AG08395 (cell line): ENCODE measurements at regions not wholly inside any gene's neighbourhood (a gene's known extent, or its start where the extent isn't known, plus 50 kb on each side); places are given as distances from the start of the nearest gene placed in this dataset.
"Not testable (repeated sequence)": the region's sequence is repeated elsewhere in the genome, so short reads cannot be mapped to it uniquely, and the experiment has no call there.

Experiments used
- DNase-seq: peaks from one replicate; pipeline ENCODE4 v3.0.0; 2012; ENCODE audit warnings: mixed read lengths, low spot score

DNA sequence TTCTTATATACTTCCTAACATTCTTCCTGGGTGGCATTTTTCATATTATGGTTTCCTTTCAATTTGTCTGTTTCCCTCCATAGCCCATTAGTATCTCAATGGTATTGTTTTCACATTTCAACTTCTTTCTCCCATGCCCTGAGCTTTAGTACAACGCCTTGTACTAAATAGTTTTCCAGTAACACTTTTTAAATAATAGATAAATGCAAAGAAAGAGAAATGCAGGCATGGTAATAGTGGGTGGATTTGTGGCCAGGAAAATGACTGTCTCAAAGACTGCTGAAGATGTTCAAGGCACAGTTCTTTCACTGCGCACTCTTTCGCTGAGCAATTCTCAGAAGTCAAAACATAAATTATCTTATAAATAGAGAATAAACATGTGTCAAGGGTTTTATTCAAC is 145.1 kb downstream of the LCA5 start:
- no peak for DNase-seq

- no peak for DNase-seq
Observed at GRCh38 chr6:79391480-79391879, 145.8 kb downstream of the LCA5 start.

DNA sequence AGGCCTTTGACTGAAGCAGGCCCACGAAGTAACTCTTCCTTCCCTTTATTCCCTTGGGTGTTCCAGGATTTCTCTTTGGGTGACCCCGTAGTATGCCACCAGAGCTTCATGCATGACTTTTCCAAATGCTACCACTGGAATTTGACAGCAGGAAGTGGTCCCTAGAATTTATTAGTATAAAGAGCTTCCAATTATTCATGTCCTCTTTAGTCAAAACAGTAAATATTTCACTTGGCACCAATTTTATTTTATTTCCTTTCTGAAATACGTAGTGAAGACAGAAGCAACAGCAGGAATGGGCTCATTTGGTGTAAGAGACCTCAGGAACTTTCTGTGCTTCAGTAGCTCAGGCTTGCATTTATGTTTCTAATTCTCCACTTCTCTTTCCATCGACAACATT is 151.3 kb downstream of the LCA5 start:
- no peak for DNase-seq

GRCh38 chr6:79385333-79385732 is 150.9 kb upstream of the HMGN3 start:
- no peak for DNase-seq

GRCh38 chr6:79384845-79385244 is 150.4 kb upstream of the HMGN3 start:
- DNase-seq, result no peak

GRCh38 chr6:79378957-79379356 is 144.5 kb upstream of the HMGN3 start:
- no peak for DNase-seq

DNA sequence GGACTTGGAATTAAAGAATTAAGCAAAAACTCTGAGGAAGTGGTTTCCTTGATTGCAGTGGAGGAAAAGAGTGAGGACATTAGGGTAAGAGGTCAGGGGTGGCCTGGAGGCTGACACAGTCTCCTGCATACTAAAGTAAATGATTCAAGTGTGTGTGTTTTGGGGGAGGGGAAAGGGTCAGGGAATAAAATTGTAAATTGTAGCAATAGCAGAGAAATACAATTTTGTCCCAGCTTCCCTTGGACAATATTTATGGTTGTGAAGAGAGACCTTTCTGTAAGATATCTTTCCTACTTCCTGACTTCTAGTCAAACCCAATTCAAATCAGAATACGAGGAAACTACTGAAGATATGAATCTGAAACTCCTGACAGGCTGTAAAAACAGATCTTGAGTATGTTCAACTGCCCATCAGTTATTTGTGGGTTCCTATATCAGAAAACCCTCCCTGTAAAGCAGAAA is 143.4 kb upstream of the HMGN3 start:
- DNase-seq, result no peak

DNA sequence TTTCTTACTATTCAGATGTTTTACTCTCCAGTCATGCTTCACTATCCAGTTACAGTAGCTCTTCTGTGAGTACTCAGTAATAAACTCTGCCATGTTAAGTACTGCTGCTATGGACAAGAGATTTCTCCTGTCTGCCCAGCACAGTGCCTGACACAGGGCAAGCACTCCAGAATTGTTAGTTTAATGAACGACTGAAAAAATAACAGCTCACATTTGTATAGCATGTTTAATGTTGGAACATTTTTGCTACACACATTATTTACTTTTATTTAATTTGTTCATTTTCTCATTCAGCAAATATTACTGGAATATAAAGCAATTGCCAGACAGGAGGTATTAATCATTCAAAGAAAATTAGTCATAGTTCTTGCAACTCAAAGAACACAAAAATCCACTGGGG is 142.6 kb upstream of the HMGN3 start:
- no peak for DNase-seq

- no peak for DNase-seq
Observed at GRCh38 chr6:79375635-79376337, 141.3 kb upstream of the HMGN3 start.

DNA sequence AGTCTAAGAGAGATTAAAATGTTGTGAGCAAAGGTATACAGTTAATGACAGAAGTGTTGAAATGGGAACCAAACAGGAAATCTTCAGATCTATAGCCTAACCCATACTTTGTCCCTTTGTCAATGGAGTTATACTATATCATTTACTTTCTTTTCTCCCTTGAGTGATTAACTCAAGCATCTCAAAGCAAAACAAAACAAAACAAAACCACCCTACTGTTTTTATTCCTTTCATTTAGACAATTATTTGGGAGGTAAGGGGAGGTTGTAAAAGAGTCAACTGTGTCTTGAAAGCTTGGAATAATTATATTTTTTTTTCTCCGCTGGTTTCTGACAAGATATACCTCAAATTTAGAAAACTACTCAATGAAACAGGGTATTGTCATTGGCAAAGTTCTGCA is 139.8 kb upstream of the HMGN3 start:
- no peak for DNase-seq

- DNase-seq, result no peak
Observed at GRCh38 chr6:79373880-79374279, 139.4 kb upstream of the HMGN3 start.

- DNase-seq, result no peak
Observed at GRCh38 chr6:79373246-79373645, 138.8 kb upstream of the HMGN3 start.

- no peak for DNase-seq
Observed at GRCh38 chr6:79372757-79373156, 138.3 kb upstream of the HMGN3 start.

GRCh38 chr6:79369026-79369425 is 134.5 kb upstream of the HMGN3 start:
- no peak for DNase-seq

GRCh38 chr6:79363441-79363840 is 129.0 kb upstream of the HMGN3 start:
- not testable (repeated sequence) for DNase-seq

DNA sequence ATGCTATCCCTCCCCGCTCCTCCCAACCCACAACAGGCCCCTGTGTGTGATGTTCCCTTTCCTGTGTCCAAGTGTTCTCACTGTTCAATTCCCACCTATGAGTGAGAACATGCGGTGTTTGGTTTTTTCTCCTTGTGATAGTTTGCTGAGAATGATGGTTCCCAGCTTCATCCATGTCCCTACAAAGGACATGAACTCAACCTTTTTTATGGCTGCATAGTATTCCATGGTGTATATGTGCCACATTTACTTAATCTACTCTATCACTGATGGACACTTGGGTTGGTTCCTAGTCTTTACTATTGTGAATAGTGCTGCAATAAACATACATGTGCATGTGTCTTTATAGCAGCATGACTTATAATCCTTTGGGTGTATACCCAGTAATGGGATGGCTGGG is 126.6 kb upstream of the HMGN3 start:
- not testable (repeated sequence) for DNase-seq

DNA sequence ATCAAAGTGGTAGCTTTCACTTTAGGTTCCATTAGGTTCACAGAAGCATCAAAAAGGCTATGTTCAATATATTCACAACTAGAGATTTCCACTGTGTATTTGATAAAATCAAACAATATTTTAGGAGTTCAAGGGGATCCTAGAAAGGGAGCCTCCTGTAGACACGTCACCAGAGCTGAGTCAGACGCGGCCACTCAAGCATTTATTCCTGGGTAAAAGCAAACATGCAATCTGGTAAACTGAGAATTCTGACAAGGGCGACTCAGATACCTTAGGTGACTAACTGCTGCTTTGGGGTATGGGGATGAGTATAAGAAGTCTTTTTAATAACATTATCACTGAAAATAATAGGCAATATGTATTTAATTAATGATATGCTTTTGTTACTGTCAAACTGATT is 118.7 kb upstream of the HMGN3 start:
- DNase-seq, result no peak

GRCh38 chr6:79338493-79338892 is 104.0 kb upstream of the HMGN3 start:
- no peak for DNase-seq

- no peak for DNase-seq
Observed at GRCh38 chr6:79335133-79335674, 100.7 kb upstream of the HMGN3 start.

GRCh38 chr6:79334674-79335073 is 100.2 kb upstream of the HMGN3 start:
- DNase-seq, result no peak

DNA sequence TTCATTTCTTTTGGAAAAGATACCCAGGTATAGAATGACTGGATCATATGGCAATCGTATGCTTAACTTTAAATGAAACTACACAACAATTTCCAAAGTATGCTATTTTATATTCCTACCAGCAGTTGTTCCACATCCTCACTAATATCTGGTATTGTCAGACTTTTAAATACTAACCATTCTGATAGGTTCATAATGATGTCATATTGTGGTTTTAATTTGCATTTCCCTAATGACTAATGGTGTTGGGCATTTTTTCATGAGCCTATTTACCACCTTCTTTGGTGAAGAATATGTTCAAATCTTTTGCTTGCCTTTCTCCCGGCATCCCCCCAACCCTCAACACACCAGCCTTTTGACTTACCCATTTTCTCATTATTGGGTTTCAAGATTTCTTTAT is 96.2 kb upstream of the HMGN3 start:
- DNase-seq, result no peak

DNA sequence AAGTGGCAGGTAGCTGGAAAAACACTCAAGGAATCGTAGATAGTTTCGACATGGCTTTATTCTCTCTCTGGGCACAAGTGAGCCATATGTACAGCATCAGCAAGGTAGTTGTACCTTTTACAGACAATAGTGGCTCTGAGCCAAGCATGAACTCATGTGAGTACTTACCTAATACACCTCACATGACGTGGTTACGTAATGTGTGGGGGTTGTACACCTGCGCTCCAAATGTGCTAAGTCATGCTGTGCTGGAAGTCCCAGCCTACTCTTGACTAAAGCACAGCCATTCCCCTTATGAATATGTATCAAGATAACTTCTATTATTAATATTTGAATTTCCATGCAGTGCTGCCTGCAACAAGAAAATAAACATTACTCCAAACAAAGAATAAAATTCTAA is 78.8 kb upstream of the HMGN3 start:
- DNase-seq, result no peak

DNA sequence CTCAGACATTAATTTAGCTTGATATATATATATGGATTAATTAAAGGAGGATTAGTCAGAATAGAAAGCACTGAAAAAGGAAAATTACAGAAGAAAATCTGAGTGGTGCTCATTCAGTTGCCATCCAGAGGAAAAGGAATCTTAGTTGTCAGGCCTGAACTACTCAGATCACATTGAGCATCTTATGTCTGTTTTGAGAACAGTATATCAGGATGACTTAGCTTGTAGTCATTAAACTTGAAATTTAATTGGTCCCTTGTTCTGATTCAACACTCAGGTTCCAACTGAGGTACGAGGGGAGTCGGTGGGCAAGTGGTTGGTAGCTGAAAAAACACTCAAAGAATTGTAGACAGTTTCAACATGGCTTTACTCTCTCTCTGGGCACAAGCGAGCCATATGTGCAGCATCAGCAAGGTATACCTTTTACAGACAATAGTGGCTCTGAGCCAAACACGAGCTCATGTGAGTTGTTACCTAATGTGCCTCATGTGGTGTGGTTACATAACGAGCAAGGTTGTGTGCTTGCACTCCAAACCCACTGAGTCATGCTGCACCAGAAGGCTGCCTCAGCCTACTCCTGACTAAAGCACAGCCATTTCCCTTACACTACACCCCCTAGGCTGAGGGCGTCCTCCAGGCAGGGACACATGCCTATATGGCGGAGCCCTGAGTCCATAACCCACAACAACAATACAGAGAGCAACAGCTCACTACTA is 73.0 kb upstream of the HMGN3 start:
- no peak for DNase-seq

- no peak for DNase-seq
Observed at GRCh38 chr6:79305020-79305419, 70.5 kb upstream of the HMGN3 start.
